ENCODE measurements at regions not wholly inside any gene's neighbourhood (a gene's known extent, or its start where the extent isn't known, plus 50 kb on each side); places are given as distances from the start of the nearest gene placed in this dataset.
"Not testable (repeated sequence)": the region's sequence is repeated elsewhere in the genome, so short reads cannot be mapped to it uniquely, and the experiment has no call there.

- no peaks in the 10 kb centered on the region for H3K27me3 ChIP-seq (ENCODE audit: insufficient read depth, low read length)
- no peaks in the 10 kb centered on the region for H3K4me1 ChIP-seq (ENCODE audit: insufficient read depth, low read length)
- H3K9me3 ChIP-seq (ENCODE audit: low read depth, low read length), result no peaks in the 10 kb centered on the region
- H3K4me3 ChIP-seq (ENCODE audit: low read length), result no peak overlapping the region
Measured at GRCh38 chr15:62681939-62682896, 360.3 kb upstream of the TPM1 start.

GRCh38 chr15:62683192-62683591 lies 359.4 kb upstream of the TPM1 start:
- H3K4me1 ChIP-seq (ENCODE audit: insufficient read depth, low read length); H3K9me3 ChIP-seq (ENCODE audit: low read depth, low read length): not testable (repeated sequence)

DNA sequence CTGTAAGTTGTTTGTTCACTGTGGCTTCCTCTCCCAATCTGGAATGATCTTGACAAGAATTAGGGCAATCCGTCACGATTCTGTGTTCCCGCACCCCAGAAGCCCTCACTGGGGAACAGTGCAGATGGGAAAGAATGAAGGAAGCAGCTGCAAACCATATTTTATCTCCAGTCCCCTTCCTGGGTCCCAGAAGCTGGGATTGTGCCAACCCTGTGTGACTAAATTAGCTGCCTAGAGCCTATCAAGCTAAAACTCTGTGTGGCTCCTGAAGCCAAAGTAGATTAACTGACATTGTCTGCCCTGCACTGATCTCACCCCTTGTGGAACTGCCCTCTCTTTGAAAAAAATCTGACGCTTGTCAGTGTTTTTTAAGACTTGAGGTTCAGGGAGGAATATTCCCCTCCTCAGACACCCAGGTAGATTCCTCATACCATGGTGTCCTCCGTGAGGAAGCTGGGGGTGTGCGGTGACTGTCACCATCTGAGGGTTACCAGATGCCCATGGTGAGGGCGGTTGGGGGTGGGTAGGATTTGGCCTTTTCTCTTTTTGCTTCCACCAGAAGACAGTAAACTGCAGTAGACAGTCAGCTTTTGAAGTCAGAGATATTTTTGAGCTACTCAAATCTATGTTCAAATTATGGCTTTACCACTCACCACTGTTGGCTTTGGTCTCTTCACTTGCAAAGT lies 358.3 kb upstream of the TPM1 start:
- Histone ChIP-seq H3K27me3 (ENCODE audit: insufficient read depth, low read length) (no peaks in the 10 kb centered on the region), H3K4me1 (ENCODE audit: insufficient read depth, low read length) (no peaks in the 10 kb centered on the region), H3K9me3 (ENCODE audit: low read depth, low read length) (no peaks in the 10 kb centered on the region), H3K4me3 (ENCODE audit: low read length) (no peak overlapping the region)

More at GRCh38 chr15:62683192-62683591, 359.4 kb upstream of the TPM1 start:
- not testable (repeated sequence) for H3K4me3 ChIP-seq (ENCODE audit: low read length); H3K27me3 ChIP-seq (ENCODE audit: insufficient read depth, low read length)

- Histone ChIP-seq H3K27me3 (ENCODE audit: insufficient read depth, low read length) (no peaks in the 10 kb centered on the region), H3K4me1 (ENCODE audit: insufficient read depth, low read length) (no peaks in the 10 kb centered on the region), H3K9me3 (ENCODE audit: low read depth, low read length) (no peaks in the 10 kb centered on the region), H3K4me3 (ENCODE audit: low read length) (no peak overlapping the region)
Measured at GRCh38 chr15:62691008-62691407, 351.5 kb upstream of the TPM1 start.

GRCh38 chr15:62697636-62698035 lies 344.9 kb upstream of the TPM1 start:
- no peak overlapping the region for H3K4me3 ChIP-seq (ENCODE audit: low read length)
- H3K9me3 ChIP-seq (ENCODE audit: low read depth, low read length), result no peaks in the 10 kb centered on the region
- no peaks in the 10 kb centered on the region for H3K27me3 ChIP-seq (ENCODE audit: insufficient read depth, low read length)
- no peaks in the 10 kb centered on the region for H3K4me1 ChIP-seq (ENCODE audit: insufficient read depth, low read length)

- Histone ChIP-seq H3K4me1 (ENCODE audit: insufficient read depth, low read length) (no peaks in the 10 kb centered on the region), H3K4me3 (ENCODE audit: low read length) (no peak overlapping the region), H3K9me3 (ENCODE audit: low read depth, low read length) (no peaks in the 10 kb centered on the region), H3K27me3 (ENCODE audit: insufficient read depth, low read length) (no peaks in the 10 kb centered on the region)
Measured at GRCh38 chr15:62698646-62699045, 343.9 kb upstream of the TPM1 start.

DNA sequence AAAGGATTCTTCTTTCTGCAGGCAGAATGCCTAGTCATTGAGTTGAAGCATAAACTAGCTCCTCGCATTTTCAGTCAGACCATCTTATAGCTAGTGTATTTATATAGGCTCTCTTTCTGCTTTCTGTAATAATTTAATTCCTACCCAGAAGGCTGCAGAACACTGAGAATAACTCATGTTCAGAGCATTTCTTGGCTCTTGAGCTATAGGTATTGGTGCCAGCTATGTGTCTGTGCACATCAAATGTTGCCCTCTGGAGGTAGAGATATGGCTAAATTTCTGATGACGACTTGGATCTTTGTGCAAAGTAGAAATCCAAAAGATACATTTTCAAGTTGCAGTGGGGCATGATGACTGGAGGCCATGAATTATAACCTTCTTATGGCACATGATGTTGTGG lies 336.2 kb upstream of the TPM1 start:
- Histone ChIP-seq H3K9me3 (ENCODE audit: low read depth, low read length) (no peaks in the 10 kb centered on the region), H3K27me3 (ENCODE audit: insufficient read depth, low read length) (no peaks in the 10 kb centered on the region)

GRCh38 chr15:62708470-62708869 lies 334.1 kb upstream of the TPM1 start:
- Histone ChIP-seq H3K4me1 (ENCODE audit: insufficient read depth, low read length) (no peaks in the 10 kb centered on the region), H3K9me3 (ENCODE audit: low read depth, low read length) (no peaks in the 10 kb centered on the region), H3K4me3 (ENCODE audit: low read length) (no peak overlapping the region), H3K27me3 (ENCODE audit: insufficient read depth, low read length) (no peaks in the 10 kb centered on the region)

More for the DNA sequence above, 336.2 kb upstream of the TPM1 start:
- Histone ChIP-seq H3K4me3 (ENCODE audit: low read length) (no peak overlapping the region), H3K4me1 (ENCODE audit: insufficient read depth, low read length) (no peaks in the 10 kb centered on the region)

GRCh38 chr15:62709261-62709660 lies 333.3 kb upstream of the TPM1 start:
- no peaks in the 10 kb centered on the region for H3K9me3 ChIP-seq (ENCODE audit: low read depth, low read length)
- no peaks in the 10 kb centered on the region for H3K27me3 ChIP-seq (ENCODE audit: insufficient read depth, low read length)
- no peaks in the 10 kb centered on the region for H3K4me1 ChIP-seq (ENCODE audit: insufficient read depth, low read length)
- no peak overlapping the region for H3K4me3 ChIP-seq (ENCODE audit: low read length)

GRCh38 chr15:62711691-62712454 lies 330.7 kb upstream of the TPM1 start:
- Histone ChIP-seq H3K4me3 (ENCODE audit: low read length) (no peak overlapping the region), H3K9me3 (ENCODE audit: low read depth, low read length) (no peaks in the 10 kb centered on the region), H3K27me3 (ENCODE audit: insufficient read depth, low read length) (no peaks in the 10 kb centered on the region), H3K4me1 (ENCODE audit: insufficient read depth, low read length) (no peaks in the 10 kb centered on the region)

DNA sequence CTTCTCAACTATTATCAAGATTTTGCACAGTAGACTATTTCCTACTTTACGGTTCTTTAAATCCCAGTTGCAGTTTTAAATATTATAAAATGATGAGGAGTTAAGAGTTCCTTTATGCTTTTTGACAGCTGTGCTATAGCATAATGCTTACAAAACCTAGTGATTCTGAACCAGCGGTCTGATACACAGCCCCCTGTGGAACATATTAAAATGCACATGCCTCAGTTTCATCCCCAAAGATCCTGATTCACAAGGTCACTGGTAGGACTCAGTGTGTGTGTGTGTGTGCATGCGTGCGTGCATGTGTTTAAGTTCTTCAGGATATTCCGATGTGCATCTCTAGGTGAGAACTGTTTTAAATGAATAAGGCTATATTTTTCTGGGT lies 330.1 kb upstream of the TPM1 start:
- H3K4me1 ChIP-seq (ENCODE audit: insufficient read depth, low read length), result no peaks in the 10 kb centered on the region
- H3K27me3 ChIP-seq (ENCODE audit: insufficient read depth, low read length), result no peaks in the 10 kb centered on the region
- H3K4me3 ChIP-seq (ENCODE audit: low read length), result no peak overlapping the region

DNA sequence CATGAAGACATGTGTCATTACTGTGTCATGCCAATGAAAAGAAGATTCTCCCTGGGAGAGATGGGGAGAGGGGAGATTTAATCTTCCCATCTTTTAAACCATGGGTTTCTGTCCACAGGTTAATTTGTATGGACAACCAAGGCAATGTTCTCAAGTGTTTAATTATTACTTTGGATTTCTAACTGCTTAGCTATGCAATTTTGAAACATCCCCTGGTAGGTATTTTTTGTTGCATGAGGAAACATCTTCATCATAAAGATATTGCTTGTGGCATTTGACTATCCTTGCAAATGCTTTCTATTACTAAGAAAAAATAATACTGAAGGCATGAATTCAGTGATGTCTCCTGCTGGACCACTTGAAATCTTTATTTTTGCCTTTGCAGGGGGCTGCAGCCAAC lies 326.6 kb upstream of the TPM1 start:
- Histone ChIP-seq H3K4me1 (ENCODE audit: insufficient read depth, low read length) (no peaks in the 10 kb centered on the region), H3K4me3 (ENCODE audit: low read length) (no peak overlapping the region)

More for the DNA sequence above, 330.1 kb upstream of the TPM1 start:
- no peaks in the 10 kb centered on the region for H3K9me3 ChIP-seq (ENCODE audit: low read depth, low read length)

GRCh38 chr15:62717496-62717895 lies 325.1 kb upstream of the TPM1 start:
- H3K27me3 ChIP-seq (ENCODE audit: insufficient read depth, low read length), result no peaks in the 10 kb centered on the region
- no peaks in the 10 kb centered on the region for H3K4me1 ChIP-seq (ENCODE audit: insufficient read depth, low read length)
- H3K4me3 ChIP-seq (ENCODE audit: low read length), result no peak overlapping the region
- no peaks in the 10 kb centered on the region for H3K9me3 ChIP-seq (ENCODE audit: low read depth, low read length)

More for the DNA sequence above, 326.6 kb upstream of the TPM1 start:
- Histone ChIP-seq H3K27me3 (ENCODE audit: insufficient read depth, low read length) (no peaks in the 10 kb centered on the region), H3K9me3 (ENCODE audit: low read depth, low read length) (no peaks in the 10 kb centered on the region)

DNA sequence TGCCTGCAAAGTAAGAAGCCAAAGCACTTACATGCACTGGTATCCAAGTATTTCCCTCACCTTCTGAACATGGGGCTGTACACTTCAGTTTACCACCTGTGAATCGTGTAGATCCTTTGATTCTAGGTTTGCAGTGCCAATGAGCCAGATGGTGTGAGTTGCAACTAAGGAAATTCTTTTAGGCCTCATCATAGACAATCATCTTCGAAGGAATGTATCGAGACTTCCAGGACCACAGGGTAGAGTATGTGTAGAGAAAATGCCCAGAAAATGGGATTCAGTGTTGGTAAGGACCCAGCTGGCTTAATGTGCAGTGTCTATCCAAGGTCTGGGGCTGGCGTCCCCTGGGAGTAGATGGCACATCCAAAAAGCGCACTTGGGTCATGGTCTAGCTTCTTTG lies 323.2 kb upstream of the TPM1 start:
- H3K4me1 ChIP-seq (ENCODE audit: insufficient read depth, low read length), result no peaks in the 10 kb centered on the region
- no peaks in the 10 kb centered on the region for H3K27me3 ChIP-seq (ENCODE audit: insufficient read depth, low read length)

DNA sequence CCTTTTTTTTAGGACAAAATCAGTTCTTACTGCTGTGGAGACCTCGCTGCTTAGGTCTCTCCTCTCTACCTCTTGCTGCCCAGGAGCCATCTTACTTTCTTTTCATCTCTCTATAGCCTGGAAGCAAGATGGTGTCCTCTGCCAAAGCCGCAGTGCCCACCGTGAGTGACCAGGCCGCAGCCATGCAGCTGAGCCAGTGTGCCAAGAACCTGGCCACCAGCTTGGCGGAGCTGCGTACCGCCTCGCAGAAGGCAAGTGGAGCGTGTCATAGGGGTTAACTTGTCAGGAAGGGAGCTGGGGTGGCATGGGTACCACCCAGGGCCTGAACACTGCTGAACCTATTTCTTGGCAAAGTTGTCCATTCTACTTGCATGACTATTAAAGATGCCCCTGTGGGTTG lies 320.3 kb upstream of the TPM1 start:
- H3K9me3 ChIP-seq (ENCODE audit: low read depth, low read length), result no peaks in the 10 kb centered on the region
- H3K4me3 ChIP-seq (ENCODE audit: low read length), result no peak overlapping the region
- no peaks in the 10 kb centered on the region for H3K4me1 ChIP-seq (ENCODE audit: insufficient read depth, low read length)
- H3K27me3 ChIP-seq (ENCODE audit: insufficient read depth, low read length), result no peaks in the 10 kb centered on the region

More for the DNA sequence above, 323.2 kb upstream of the TPM1 start:
- H3K4me3 ChIP-seq (ENCODE audit: low read length), result no peak overlapping the region
- H3K9me3 ChIP-seq (ENCODE audit: low read depth, low read length), result no peaks in the 10 kb centered on the region

Measured in mononuclear cell (primary cell).